Bone marrow (tissue), 2 donors: ENCODE measurements at regions not wholly inside any gene's neighbourhood (a gene's known extent, or its start where the extent isn't known, plus 50 kb on each side); places are given as distances from the start of the nearest gene placed in this dataset.

Experiments used
- DNase-seq, 2 donors: peaks; one replicate each; lab custom pipeline; 2025; lab: John Stamatoyannopoulos, UW

- no peak for DNase-seq
Observed at GRCh38 chr4:30939684-30940083, 219.5 kb downstream of the PCDH7 start.

DNA sequence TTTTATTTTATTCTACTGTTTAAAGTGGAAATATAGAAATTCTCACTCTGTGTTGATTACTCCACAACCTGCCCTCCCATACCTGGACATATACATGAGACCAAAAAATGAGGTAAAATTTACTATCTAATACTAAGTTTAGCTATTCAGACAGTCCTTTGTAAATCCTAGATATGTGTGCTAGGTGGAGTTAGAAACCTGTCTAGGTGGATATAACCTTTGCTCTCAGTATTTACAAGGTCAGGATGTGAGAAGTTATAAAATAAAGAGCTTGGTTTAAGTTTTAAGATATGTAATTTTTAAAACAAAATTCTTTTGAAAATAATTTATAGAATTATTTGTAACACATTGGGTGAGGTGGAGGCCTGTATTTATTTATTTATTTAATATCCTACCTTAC lies 221.5 kb downstream of the PCDH7 start:
- no peak for DNase-seq

- DNase-seq, result no peak
Observed at GRCh38 chr4:30943356-30943755, 223.2 kb downstream of the PCDH7 start.

DNA sequence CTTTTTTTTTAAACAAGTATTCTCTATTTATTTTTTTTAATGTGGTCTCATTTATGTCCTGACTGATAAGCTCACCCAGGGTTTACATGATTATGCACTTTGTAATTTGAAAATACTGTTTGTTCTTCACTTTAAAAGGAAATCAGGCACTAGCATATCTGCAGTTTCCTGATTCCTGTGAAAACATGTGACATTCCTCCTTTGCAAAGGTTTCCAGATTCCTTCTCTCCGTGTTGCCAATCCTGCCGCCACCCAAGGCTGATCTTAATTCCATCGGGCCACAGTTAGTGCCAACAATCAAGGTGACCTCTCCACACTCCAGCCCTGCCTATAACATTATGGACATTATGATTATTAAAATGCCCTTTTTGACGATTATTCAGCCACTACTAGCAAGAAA lies 225.4 kb downstream of the PCDH7 start:
- no peak for DNase-seq

DNA sequence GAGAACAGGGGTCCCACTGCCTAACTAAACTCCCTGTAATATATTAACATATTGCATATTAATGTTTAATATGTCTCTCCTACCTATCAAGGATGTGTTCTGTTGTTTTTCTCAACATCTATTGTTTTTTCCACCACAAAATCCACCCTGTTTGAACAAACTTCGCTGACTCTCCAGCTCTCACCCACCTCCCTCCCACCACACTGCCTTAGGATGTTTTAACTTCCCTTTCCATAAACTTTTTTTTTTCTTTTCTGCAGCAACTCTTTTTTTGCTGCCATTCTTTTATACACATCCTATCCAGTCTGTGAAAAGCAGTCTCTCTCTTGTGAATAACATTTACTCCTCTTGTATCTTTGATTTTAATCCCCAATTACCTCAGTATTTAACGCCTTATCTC lies 226.1 kb downstream of the PCDH7 start:
- no peak for DNase-seq

GRCh38 chr4:30948653-30949052 lies 228.5 kb downstream of the PCDH7 start:
- DNase-seq, result no peak

GRCh38 chr4:30950737-30951136 lies 230.6 kb downstream of the PCDH7 start:
- DNase-seq, result no peak

- DNase-seq, result no peak
Observed at GRCh38 chr4:30952526-30953219, 232.5 kb downstream of the PCDH7 start.

DNA sequence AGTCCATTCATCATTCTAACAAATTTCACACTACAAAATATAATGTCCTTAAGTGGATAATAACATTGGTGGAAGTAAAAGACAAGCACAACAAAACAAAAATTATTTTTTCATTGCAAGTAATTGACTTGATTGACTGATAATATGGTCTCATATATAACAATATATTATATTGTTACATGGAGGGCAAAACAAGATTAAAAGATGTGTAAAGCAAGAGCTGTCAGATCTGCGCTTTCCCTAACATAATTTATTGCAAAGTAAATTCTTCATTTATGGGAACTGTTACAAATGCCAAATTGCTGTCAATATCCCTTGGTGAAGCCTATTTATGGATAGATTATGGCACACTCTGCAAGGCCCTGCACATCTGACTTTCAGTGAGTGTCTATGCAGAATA lies 233.6 kb downstream of the PCDH7 start:
- no peak for DNase-seq

DNA sequence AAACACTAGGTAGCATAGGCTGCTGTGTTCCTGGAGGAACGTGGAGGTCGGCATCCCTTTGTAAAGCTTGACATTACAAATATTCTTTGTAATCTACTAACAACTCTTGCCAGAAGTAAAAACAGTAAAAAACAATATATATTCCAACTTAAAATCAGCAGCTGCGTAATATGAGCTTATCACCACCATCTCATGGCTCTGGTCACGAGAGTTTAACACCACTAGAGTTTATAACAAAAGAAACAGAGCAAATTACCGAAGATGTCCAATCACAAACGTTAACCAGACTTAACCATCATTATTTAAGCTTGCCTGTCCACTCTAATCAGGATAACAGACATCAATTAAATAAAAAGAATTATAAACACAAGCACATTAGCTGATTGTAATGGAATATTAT lies 236.7 kb downstream of the PCDH7 start:
- no peak for DNase-seq

DNA sequence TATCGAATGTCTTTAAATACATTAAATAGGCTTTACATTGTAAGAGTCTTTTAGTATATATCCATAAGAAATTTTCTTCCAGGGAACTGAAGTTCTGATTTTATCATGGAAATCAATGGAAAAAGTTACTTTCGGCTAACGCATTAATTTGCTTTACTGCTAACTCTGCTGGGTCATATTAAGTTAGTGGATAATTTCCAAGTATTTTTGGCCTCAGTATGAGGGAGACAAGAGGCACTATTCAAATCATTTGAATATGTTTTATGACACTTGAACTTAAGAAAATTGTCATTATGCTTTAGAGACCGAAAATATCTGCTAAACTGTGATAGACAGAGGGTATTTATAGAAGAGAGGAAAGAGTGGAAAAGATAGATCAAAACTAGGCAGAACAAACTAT lies 237.5 kb downstream of the PCDH7 start:
- DNase-seq, result no peak

DNA sequence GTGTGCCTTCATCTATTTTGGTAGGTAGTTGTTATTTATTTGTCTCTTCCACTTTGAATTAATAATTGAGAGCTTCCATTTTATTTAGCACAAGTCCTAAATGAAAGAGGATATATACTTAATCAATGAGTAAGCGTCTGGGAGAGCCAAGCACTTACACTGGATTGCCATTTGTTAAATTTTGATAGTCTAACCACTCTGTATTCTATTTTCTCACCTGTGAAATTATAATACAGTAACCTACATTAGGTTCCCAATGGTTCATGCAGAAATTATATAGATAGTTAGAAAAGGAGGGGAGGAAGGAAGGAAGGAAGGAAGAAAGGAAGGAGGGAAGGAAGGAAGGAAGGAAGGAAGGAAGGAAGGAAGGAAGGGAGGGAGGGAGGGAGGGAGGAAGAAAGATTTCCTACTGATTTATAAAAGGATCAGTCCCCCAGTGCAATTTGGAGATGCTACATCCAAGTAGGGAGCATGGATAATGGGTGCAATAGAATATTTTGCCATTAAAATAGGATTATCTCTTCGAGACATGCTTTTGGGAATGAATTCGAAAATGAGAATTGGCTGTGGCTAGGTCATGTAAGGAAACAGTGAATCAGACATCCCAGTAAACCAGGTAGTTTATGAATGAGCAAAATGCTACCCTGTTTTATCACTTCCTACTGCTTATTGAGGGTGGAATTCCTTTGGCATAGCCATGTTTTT lies 239.8 kb downstream of the PCDH7 start:
- no peak for DNase-seq

GRCh38 chr4:30962939-30963338 lies 242.8 kb downstream of the PCDH7 start:
- no peak for DNase-seq

GRCh38 chr4:30968926-30969325 lies 248.8 kb downstream of the PCDH7 start:
- DNase-seq, result no peak

GRCh38 chr4:30972542-30972941 lies 252.4 kb downstream of the PCDH7 start:
- DNase-seq, result no peak

DNA sequence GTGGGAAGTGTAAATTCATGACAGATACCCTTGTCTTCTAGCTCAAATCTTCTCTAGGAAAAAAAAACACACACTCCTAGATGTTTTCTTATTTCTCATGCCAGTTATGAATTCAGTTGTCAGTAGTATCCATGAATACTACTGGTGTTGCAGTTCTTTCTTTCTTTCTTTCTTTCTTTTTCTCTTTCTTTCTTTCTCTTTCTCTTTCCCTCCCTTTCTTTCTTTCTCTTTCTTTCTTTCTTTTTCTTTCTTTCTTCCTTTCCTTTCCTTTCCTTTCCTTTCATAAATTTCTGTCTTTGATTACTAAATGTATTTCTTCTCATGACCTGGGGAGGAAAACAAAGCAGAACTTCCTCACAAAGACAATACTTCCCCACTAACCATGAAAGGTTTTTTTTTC lies 253.8 kb downstream of the PCDH7 start:
- DNase-seq, result no peak

- no peak for DNase-seq
Observed at GRCh38 chr4:30979402-30979801, 259.2 kb downstream of the PCDH7 start.

- DNase-seq, result no peak
Observed at GRCh38 chr4:30989508-30989907, 269.3 kb downstream of the PCDH7 start.

DNA sequence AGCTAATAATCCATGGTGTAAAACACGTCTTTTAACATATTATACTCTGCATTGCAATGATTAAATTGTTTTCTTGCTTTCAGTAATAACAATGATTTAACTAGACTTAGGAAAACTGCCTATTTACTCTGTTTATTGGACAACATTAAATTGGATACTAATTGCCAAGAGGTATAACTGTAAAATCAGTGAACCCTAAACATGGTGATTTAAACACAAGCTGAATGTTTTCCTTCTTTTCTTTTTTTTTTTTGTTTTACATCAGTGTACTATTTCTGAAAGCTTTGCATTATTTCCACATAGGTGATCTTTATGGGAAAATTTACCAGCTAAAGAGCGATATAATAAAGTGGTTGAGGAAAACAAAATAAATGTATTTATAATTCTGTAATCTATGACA lies 276.7 kb downstream of the PCDH7 start:
- DNase-seq, result no peak

DNA sequence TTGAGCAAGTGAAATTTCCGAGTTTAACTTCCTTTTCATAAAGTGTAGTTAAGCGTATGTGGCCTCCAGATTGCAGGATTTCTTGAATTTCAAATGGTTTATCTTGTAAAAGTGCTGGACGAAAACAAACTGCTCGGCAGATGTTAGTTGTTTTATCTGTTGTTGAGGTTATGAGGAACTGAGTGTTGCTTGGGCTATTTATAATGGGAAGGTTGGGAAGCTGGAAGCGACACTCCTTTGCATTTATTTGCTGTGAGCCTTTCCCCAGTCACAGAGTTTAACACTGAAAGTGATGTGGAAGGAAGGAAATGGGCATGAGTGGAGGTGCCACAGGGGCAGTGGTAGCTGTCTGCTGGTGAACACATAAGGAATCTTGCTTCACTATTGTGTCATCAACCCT lies 284.9 kb downstream of the PCDH7 start:
- DNase-seq, result no peak

GRCh38 chr4:31007858-31008257 lies 287.7 kb downstream of the PCDH7 start:
- DNase-seq, result no peak

DNA sequence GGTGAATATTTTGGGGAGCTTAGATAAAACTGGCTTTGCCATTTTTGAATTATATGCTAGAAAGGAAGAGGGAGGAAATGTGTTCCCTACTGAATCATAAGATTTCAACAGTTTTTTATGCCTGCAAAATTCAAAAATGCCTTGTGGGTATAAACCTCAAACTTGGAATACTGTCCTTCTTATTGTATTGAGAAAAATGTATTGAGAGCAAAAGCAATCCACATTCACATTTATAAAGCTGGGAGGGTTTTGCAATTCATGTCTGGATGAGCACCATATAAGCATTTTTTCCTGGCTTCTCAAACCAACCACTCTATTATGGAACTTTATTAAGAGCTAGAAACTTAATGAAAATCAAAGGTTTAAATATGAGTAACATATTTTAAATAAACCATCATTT lies 289.8 kb downstream of the PCDH7 start:
- DNase-seq, result no peak

- no peak for DNase-seq
Observed at GRCh38 chr4:31015123-31015522, 295.0 kb downstream of the PCDH7 start.
